ENCODE measurements at regions not wholly inside any gene's neighbourhood (a gene's known extent, or its start where the extent isn't known, plus 50 kb on each side); places are given as distances from the start of the nearest gene placed in this dataset.
A peak's percentile ranks its signal among the peaks of the same experiment; 100 is the strongest.

GRCh38 chr6:15036690-15037245 lies 209.1 kb upstream of the JARID2 start (continued):
- TF ChIP-seq, protein P1, sequence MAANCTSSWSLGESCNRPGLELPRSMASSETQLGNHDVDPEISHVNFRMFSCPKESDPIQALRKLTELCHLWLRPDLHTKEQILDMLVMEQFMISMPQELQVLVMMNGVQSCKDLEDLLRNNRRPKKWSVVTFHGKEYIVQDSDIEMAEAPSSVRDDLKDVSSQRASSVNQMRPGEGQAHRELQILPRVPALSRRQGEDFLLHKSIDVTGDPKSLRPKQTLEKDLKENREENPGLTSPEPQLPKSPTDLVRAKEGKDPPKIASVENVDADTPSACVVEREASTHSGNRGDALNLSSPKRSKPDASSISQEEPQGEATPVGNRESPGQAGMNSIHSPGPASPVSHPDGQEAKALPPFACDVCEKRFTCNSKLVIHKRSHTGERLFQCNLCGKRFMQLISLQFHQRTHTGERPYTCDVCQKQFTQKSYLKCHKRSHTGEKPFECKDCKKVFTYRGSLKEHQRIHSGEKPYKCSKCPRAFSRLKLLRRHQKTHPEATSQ (CRISPR knock-in tag; IDR thresholded peaks at IDR 0.05; ENCODE audit: borderline replicate concordance): no peak
- no peak for TF ChIP-seq TBP (CRISPR knock-in tag; IDR thresholded peaks at IDR 0.05)
- TF ChIP-seq E2F1 (CRISPR knock-in tag; IDR thresholded peaks at IDR 0.05): no peak
- TF ChIP-seq ZNF24 (IDR thresholded peaks at IDR 0.05): no peak
- no peak for TF ChIP-seq PCBP2 (optimal IDR thresholded peaks at IDR 0.05; ENCODE audit: low read depth, low read length, poor library complexity, severe bottlenecking)
- TF ChIP-seq ZNF788 (CRISPR knock-in tag; IDR thresholded peaks at IDR 0.05; ENCODE audit: borderline replicate concordance): no peak; the same call in 1 of the 2 replicates
- no peak for TF ChIP-seq ZNF260 (CRISPR knock-in tag; IDR thresholded peaks at IDR 0.05; ENCODE audit: borderline replicate concordance, low read depth)
- no peak for TF ChIP-seq POGZ (CRISPR knock-in tag; IDR thresholded peaks at IDR 0.05)
- no peak for TF ChIP-seq MATR3 (CRISPR knock-in tag; IDR thresholded peaks at IDR 0.05)
- TF ChIP-seq RCOR2 (CRISPR knock-in tag; IDR thresholded peaks at IDR 0.05): no peak
- no peak for TF ChIP-seq ZNF317 (CRISPR knock-in tag; IDR thresholded peaks at IDR 0.05)
- TF ChIP-seq TEAD3 (CRISPR knock-in tag; optimal IDR thresholded peaks at IDR 0.05; ENCODE audit: borderline replicate concordance): peak; percentile 43
- no peak for TF ChIP-seq ZMYM3 (CRISPR knock-in tag; IDR thresholded peaks at IDR 0.05)
- TF ChIP-seq HNRNPL (IDR thresholded peaks at IDR 0.05; ENCODE audit: low read depth, low read length): no peak
- TF ChIP-seq ZNF282 (IDR thresholded peaks at IDR 0.05; ENCODE audit: partially characterized antibody): no peak
- TF ChIP-seq ZNF749 (CRISPR knock-in tag; IDR thresholded peaks at IDR 0.05; ENCODE audit: borderline replicate concordance): no peak
- TF ChIP-seq ZFP1 (CRISPR knock-in tag; IDR thresholded peaks at IDR 0.05): no peak
- TF ChIP-seq MBD4 (IDR thresholded peaks at IDR 0.05; ENCODE audit: borderline replicate concordance, low read length): no peak
- no peak for TF ChIP-seq ZNF768 (CRISPR knock-in tag; IDR thresholded peaks at IDR 0.05)
- TF ChIP-seq ZNF839 (CRISPR knock-in tag; IDR thresholded peaks at IDR 0.05; ENCODE audit: borderline replicate concordance): no peak
- no peak for TF ChIP-seq ZNF570 (CRISPR knock-in tag; IDR thresholded peaks at IDR 0.05; ENCODE audit: borderline replicate concordance)
- no peak for TF ChIP-seq REL (CRISPR knock-in tag; conservative IDR thresholded peaks at IDR 0.05)
- TF ChIP-seq ZBTB34 (CRISPR knock-in tag; IDR thresholded peaks at IDR 0.05): 0 out of 2 replicates have a peak, but pooled peaks have one; percentile 44
- no peak for TF ChIP-seq RXRA (CRISPR knock-in tag; IDR thresholded peaks at IDR 0.05)
- no peak for TF ChIP-seq ARNT2 (CRISPR knock-in tag; IDR thresholded peaks at IDR 0.05; ENCODE audit: low read depth)
- TF ChIP-seq, protein P2, sequence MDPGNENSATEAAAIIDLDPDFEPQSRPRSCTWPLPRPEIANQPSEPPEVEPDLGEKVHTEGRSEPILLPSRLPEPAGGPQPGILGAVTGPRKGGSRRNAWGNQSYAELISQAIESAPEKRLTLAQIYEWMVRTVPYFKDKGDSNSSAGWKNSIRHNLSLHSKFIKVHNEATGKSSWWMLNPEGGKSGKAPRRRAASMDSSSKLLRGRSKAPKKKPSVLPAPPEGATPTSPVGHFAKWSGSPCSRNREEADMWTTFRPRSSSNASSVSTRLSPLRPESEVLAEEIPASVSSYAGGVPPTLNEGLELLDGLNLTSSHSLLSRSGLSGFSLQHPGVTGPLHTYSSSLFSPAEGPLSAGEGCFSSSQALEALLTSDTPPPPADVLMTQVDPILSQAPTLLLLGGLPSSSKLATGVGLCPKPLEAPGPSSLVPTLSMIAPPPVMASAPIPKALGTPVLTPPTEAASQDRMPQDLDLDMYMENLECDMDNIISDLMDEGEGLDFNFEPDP (CRISPR knock-in tag; conservative IDR thresholded peaks at IDR 0.05): no peak
- no peak for TF ChIP-seq ZNF234 (CRISPR knock-in tag; conservative IDR thresholded peaks at IDR 0.05)
- TF ChIP-seq TARDBP (CRISPR knock-in tag; IDR thresholded peaks at IDR 0.05): no peak
- TF ChIP-seq ZNF354B (CRISPR knock-in tag; IDR thresholded peaks at IDR 0.05): 0 out of 2 replicates have a peak, but pooled peaks have one; percentile 49

All from HepG2 (cell line).